Kidney (tissue), 13 donors: ENCODE measurements at regions not wholly inside any gene's neighbourhood (a gene's known extent, or its start where the extent isn't known, plus 50 kb on each side); places are given as distances from the start of the nearest gene placed in this dataset.
A peak's percentile ranks its signal among the peaks of the same experiment; 100 is the strongest.
"Not testable (repeated sequence)": the region's sequence is repeated elsewhere in the genome, so short reads cannot be mapped to it uniquely, and the experiment has no call there.

Source experiments
- DNase-seq, 5 donors: peaks; one replicate each; pipeline ENCODE4 v3.0.0-alpha.2; 2013 to 2020
- FAIRE-seq: peaks from 2 replicates; lab custom pipeline; 2012; peaks lifted over from hg19 to GRCh38; lab: Jason Lieb, UNC
- H3K27ac ChIP-seq, 2 donors: one replicate each; pipeline ENCODE4 v1.7.0; 2013; ENCODE audit warnings: low read depth in 2 of 2, low read length in 2 of 2, inconsistent platforms in 1 of 2
- H3K27me3 ChIP-seq: one replicate; pipeline ENCODE4 v1.7.1; 2013; ENCODE audit warnings: low read length, inconsistent platforms; ENCODE audit not compliant: control insufficient read depth, insufficient read depth
- H3K36me3 ChIP-seq, 3 donors: one replicate each; pipeline versions ENCODE4 v1.7.0 to v1.7.1; 2013; ENCODE audit warnings: low read length in 3 of 3, control low read depth in 1 of 3, inconsistent platforms in 1 of 3; ENCODE audit not compliant: insufficient read depth in 3 of 3, control insufficient read depth in 2 of 3
- H3K4me1 ChIP-seq, 3 donors: one replicate each; pipeline versions ENCODE4 v1.7.0 to v1.7.1; 2013; ENCODE audit warnings: low read length in 3 of 3, inconsistent platforms in 1 of 3, low read depth in 1 of 3; ENCODE audit not compliant: control insufficient read depth in 2 of 3, insufficient read depth in 2 of 3
- H3K4me3 ChIP-seq, 3 donors: one replicate each; pipeline versions ENCODE4 v1.7.0 to v1.8.1; 2013; ENCODE audit warnings: low read length in 3 of 3, control low read depth in 1 of 3, inconsistent platforms in 1 of 3
- H3K9ac ChIP-seq, 3 donors: one replicate each; pipeline versions ENCODE4 v1.7.0 to v1.7.1; 2013; ENCODE audit warnings: low read length in 3 of 3, control low read depth in 1 of 3, inconsistent platforms in 1 of 3
- H3K9me3 ChIP-seq, 3 donors: one replicate each; pipeline versions ENCODE4 v1.7.0 to v1.7.1; 2013; ENCODE audit warnings: low read length in 3 of 3, control low read depth in 1 of 3, inconsistent platforms in 1 of 3; ENCODE audit not compliant: control insufficient read depth in 2 of 3, insufficient read depth in 1 of 3
- intact Hi-C: fragments of 100-400 bp; cut with DNase I; formaldehyde crosslinking; loops from one replicate; pipeline ENCODE4 v1.11.1; 2022
- TF ChIP-seq, protein P1 (sequence below): IDR thresholded peaks from 3 replicates; pipeline ENCODE4 v1.5.1; 2012; ENCODE audit warnings: mild to moderate bottlenecking, moderate library complexity, borderline replicate concordance; ENCODE audit not compliant: insufficient read depth; ENCODE audit errors: extremely low read depth
- donor health status: control.
- donor health status: control.
- donor health status: control.
- donor health status: control.
- donor health status: control.
- donor health status: DM: yes; HTN: yes; CAD: no.
- donor health status: Normal renal cell carcinoma (clear cell type).

DNA sequence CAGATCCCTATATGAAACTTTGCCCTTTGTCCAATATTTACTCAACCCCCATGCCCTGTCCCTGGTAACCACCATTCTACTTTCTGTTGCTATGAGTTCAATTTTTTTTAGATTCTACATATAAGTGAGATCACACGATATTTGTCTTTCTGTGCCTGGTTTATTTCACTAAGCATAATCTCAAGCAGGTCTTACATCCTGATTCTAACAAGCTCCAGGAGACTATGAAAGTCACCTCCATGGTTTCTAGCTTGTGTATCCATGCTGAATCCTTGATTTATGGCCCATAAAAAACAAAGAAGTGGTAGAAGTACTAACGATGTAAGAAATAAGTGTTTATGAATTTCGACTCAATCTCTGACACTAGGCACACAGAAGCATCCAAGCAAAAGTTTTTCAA lies 68.0 kb downstream of the OR5AK2 start:
- Histone ChIP-seq H3K9ac (no peak overlapping the region), H3K9me3 (peaks cover 0 to 3% (median 0%) of the 10 kb centered on the region in 3 donors), H3K36me3 (no peaks in the 10 kb centered on the region), H3K27ac (no peak overlapping the region), H3K4me3 (no peak overlapping the region), H3K4me1 (no peaks in the 10 kb centered on the region), H3K27me3 (no peaks in the 10 kb centered on the region)
- DNase-seq, result no peak
- no peak for FAIRE-seq
- TF ChIP-seq, protein P1, sequence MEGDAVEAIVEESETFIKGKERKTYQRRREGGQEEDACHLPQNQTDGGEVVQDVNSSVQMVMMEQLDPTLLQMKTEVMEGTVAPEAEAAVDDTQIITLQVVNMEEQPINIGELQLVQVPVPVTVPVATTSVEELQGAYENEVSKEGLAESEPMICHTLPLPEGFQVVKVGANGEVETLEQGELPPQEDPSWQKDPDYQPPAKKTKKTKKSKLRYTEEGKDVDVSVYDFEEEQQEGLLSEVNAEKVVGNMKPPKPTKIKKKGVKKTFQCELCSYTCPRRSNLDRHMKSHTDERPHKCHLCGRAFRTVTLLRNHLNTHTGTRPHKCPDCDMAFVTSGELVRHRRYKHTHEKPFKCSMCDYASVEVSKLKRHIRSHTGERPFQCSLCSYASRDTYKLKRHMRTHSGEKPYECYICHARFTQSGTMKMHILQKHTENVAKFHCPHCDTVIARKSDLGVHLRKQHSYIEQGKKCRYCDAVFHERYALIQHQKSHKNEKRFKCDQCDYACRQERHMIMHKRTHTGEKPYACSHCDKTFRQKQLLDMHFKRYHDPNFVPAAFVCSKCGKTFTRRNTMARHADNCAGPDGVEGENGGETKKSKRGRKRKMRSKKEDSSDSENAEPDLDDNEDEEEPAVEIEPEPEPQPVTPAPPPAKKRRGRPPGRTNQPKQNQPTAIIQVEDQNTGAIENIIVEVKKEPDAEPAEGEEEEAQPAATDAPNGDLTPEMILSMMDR, result no peak
- intact Hi-C loops, result no loop called here

DNA sequence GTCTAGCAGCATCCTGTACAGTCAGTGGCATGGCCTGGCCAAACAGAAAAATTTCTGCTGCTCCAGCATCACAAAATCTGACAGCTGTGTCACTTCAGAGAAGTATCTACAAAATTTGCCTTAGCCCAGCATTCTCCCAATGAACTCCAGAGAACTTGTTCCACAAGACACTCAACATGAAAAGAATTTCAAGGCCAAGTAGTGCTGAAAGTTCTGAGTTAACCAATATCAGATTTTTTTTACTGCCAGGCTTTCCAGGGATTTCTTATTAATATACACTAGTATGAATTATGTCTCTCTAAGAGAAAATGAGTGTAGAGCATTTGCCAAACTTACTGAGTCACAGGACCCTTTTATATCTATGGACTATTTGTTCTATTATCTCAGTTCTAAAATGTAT lies 68.8 kb downstream of the OR5AK2 start:
- TF ChIP-seq, protein P1, result no peak

DNA sequence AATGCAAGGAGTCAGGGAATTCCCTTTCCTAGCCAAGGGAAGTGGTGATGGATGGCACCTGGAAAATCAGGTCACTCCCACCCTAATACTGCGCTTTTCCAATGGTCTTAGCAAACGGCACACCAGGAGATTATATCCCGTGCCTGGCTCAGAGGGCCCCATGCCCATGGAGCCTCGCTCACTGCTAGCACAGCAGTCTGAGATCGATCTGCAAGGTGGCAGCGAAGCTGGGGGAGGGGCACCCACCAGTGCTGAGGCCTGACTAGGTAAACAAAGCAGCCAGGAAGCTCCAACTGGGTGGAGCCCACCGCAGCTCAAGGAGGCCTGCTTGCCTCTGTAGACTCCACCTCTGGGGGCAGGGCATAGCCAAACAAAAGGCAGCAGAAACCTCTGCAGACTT lies 74.2 kb downstream of the OR5AK2 start:
- H3K27ac ChIP-seq, FAIRE-seq, H3K4me3 ChIP-seq, H3K4me1 ChIP-seq, H3K27me3 ChIP-seq, H3K36me3 ChIP-seq, H3K9me3 ChIP-seq, H3K9ac ChIP-seq, intact Hi-C loops: not testable (repeated sequence)
- peak in 1 of 5 donors; percentile 43 for DNase-seq

More for the DNA sequence above, 68.8 kb downstream of the OR5AK2 start:
- intact Hi-C loops, result no loop called here
- H3K4me3 ChIP-seq, result no peak overlapping the region
- H3K9me3 ChIP-seq, result peaks cover 0 to 3% (median 0%) of the 10 kb centered on the region in 3 donors
- DNase-seq (no peak), FAIRE-seq (no peak)
- H3K27me3 ChIP-seq, result no peaks in the 10 kb centered on the region
- no peaks in the 10 kb centered on the region for H3K36me3 ChIP-seq
- no peak overlapping the region for H3K27ac ChIP-seq
- no peaks in the 10 kb centered on the region for H3K4me1 ChIP-seq
- H3K9ac ChIP-seq, result no peak overlapping the region

DNA sequence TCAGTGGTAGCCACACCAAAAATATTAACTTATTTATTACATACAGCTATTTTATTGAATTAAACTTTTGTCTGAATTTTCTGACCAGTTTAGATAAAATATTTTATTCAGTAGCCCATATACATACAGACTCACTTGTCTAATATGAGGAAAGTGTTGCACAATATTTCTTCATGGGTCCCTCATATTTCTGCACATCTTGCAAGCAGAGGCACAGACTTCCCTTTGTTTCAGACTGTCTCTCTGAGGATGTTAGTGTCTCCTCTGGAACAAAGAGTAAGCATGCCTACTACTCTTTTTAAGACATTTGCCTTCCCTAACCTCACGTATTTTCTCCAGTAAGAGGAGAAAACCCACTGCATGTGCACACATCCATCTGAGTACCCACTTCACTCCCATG lies 81.2 kb downstream of the OR5AK2 start:
- Histone ChIP-seq H3K9ac (no peak overlapping the region), H3K27ac (no peak overlapping the region), H3K9me3 (peaks cover 0 to 3% (median 0%) of the 10 kb centered on the region in 3 donors), H3K4me1 (no peaks in the 10 kb centered on the region), H3K27me3 (no peaks in the 10 kb centered on the region), H3K4me3 (no peak overlapping the region), H3K36me3 (no peaks in the 10 kb centered on the region)
- TF ChIP-seq, protein P1, result no peak
- FAIRE-seq, result no peak
- intact Hi-C loops, result no loop called here
- DNase-seq, result no peak
